Activated naive CD4-positive, alpha-beta T cell treated with anti-CD3 and anti-CD28 coated beads, Interleukin-2, amount 10 ng/mL, durations not matched to agents 7 days and 5 days (primary cell): ENCODE measurements at regions not wholly inside any gene's neighbourhood (a gene's known extent, or its start where the extent isn't known, plus 50 kb on each side); places are given as distances from the start of the nearest gene placed in this dataset.

ENCODE experiments used
- CTCF ChIA-PET: fragments of 350-600 bp; sonication (Branson Sonifier 250); formaldehyde crosslinking; loops from one replicate; lab custom pipeline; 2021; ENCODE audit warnings: antibody characterized with exemption; lab: Charles Lee
- DNase-seq: peaks from one replicate; pipeline ENCODE4 v3.0.0-alpha.2; 2020
- H3K27ac Mint-ChIP-seq: one replicate; pipeline ENCODE4 v1.8.0; 2021; ENCODE audit warnings: mild to moderate bottlenecking, moderate library complexity, mixed read lengths
- H3K27me3 Mint-ChIP-seq: one replicate; pipeline ENCODE4 v1.8.0; 2021; ENCODE audit warnings: mild to moderate bottlenecking, mixed read lengths
- H3K36me3 Mint-ChIP-seq: one replicate; pipeline ENCODE4 v1.8.0; 2021; ENCODE audit warnings: mixed read lengths
- H3K4me1 Mint-ChIP-seq: one replicate; pipeline ENCODE4 v1.8.0; 2021; ENCODE audit warnings: mixed read lengths
- H3K4me3 Mint-ChIP-seq: one replicate; pipeline ENCODE4 v1.8.0; 2021; ENCODE audit warnings: mild to moderate bottlenecking, moderate library complexity, mixed read lengths
- H3K9me3 Mint-ChIP-seq: one replicate; pipeline ENCODE4 v1.8.0; 2021; ENCODE audit warnings: mixed read lengths

GRCh38 chr9:106668534-106668933, 194.4 kb upstream of the ZNF462 start:
- no peaks in the 10 kb centered on the region for H3K27me3 Mint-ChIP-seq
- no peak for DNase-seq
- H3K4me3 Mint-ChIP-seq, result no peak overlapping the region
- H3K9me3 Mint-ChIP-seq, result no peaks in the 10 kb centered on the region
- CTCF ChIA-PET, result no interaction called here
- H3K27ac Mint-ChIP-seq, result no peak overlapping the region
- H3K36me3 Mint-ChIP-seq, result no peaks in the 10 kb centered on the region
- H3K4me1 Mint-ChIP-seq, result no peaks in the 10 kb centered on the region

- no peak for DNase-seq
- CTCF ChIA-PET, result no interaction called here
- no peaks in the 10 kb centered on the region for H3K27me3 Mint-ChIP-seq
- H3K36me3 Mint-ChIP-seq, result no peaks in the 10 kb centered on the region
- H3K4me3 Mint-ChIP-seq, result no peak overlapping the region
- H3K27ac Mint-ChIP-seq, result no peak overlapping the region
- no peaks in the 10 kb centered on the region for H3K4me1 Mint-ChIP-seq
- no peaks in the 10 kb centered on the region for H3K9me3 Mint-ChIP-seq
These were observed 193.1 kb upstream of the ZNF462 start for GRCh38 chr9:106669835-106670234.

- H3K27ac Mint-ChIP-seq, result no peak overlapping the region
- no peaks in the 10 kb centered on the region for H3K27me3 Mint-ChIP-seq
- no peaks in the 10 kb centered on the region for H3K9me3 Mint-ChIP-seq
- H3K4me3 Mint-ChIP-seq, result no peak overlapping the region
- H3K4me1 Mint-ChIP-seq, result no peaks in the 10 kb centered on the region
- CTCF ChIA-PET, result no interaction called here
- DNase-seq, result no peak
- no peaks in the 10 kb centered on the region for H3K36me3 Mint-ChIP-seq
These were observed 192.5 kb upstream of the ZNF462 start for GRCh38 chr9:106670418-106670817.

- DNase-seq, result no peak
- Mint-ChIP-seq H3K4me1 (no peaks in the 10 kb centered on the region), H3K27me3 (no peaks in the 10 kb centered on the region), H3K4me3 (no peak overlapping the region), H3K27ac (no peak overlapping the region), H3K9me3 (no peaks in the 10 kb centered on the region), H3K36me3 (no peaks in the 10 kb centered on the region)
- CTCF ChIA-PET, result no interaction called here
These were observed 187.2 kb upstream of the ZNF462 start for GRCh38 chr9:106675780-106676179.

GRCh38 chr9:106677374-106677773, 185.6 kb upstream of the ZNF462 start:
- CTCF ChIA-PET, result interaction anchor here (1.5 kb wide), 1 partner anchor 10 kb away, joined by 3 read pairs; no protein-coding TSS in a partner anchor
- H3K36me3 Mint-ChIP-seq, result no peaks in the 10 kb centered on the region
- H3K27me3 Mint-ChIP-seq, result no peaks in the 10 kb centered on the region
- H3K4me3 Mint-ChIP-seq, result no peak overlapping the region
- H3K9me3 Mint-ChIP-seq, result no peaks in the 10 kb centered on the region
- no peaks in the 10 kb centered on the region for H3K4me1 Mint-ChIP-seq
- H3K27ac Mint-ChIP-seq, result no peak overlapping the region
- no peak for DNase-seq

GRCh38 chr9:106677830-106678229, 185.1 kb upstream of the ZNF462 start:
- Mint-ChIP-seq H3K4me3 (no peak overlapping the region), H3K36me3 (no peaks in the 10 kb centered on the region), H3K9me3 (no peaks in the 10 kb centered on the region), H3K27me3 (no peaks in the 10 kb centered on the region), H3K27ac (no peak overlapping the region), H3K4me1 (no peaks in the 10 kb centered on the region)
- CTCF ChIA-PET, result interaction anchor here (1.5 kb wide), 1 partner anchor 10 kb away, joined by 3 read pairs; no protein-coding TSS in a partner anchor
- DNase-seq, result no peak

GRCh38 chr9:106678273-106678672, 184.7 kb upstream of the ZNF462 start:
- Mint-ChIP-seq H3K4me1 (no peaks in the 10 kb centered on the region), H3K27me3 (no peaks in the 10 kb centered on the region), H3K27ac (no peak overlapping the region), H3K36me3 (no peaks in the 10 kb centered on the region), H3K4me3 (no peak overlapping the region), H3K9me3 (no peaks in the 10 kb centered on the region)
- DNase-seq, result no peak
- CTCF ChIA-PET, result interaction anchor here (1.5 kb wide), 1 partner anchor 10 kb away, joined by 3 read pairs; no protein-coding TSS in a partner anchor

GRCh38 chr9:106682420-106682819, 180.5 kb upstream of the ZNF462 start:
- H3K9me3 Mint-ChIP-seq, result no peaks in the 10 kb centered on the region
- DNase-seq, result no peak
- H3K27ac Mint-ChIP-seq, result no peak overlapping the region
- no peaks in the 10 kb centered on the region for H3K36me3 Mint-ChIP-seq
- CTCF ChIA-PET, result no interaction called here
- no peaks in the 10 kb centered on the region for H3K27me3 Mint-ChIP-seq
- no peaks in the 10 kb centered on the region for H3K4me1 Mint-ChIP-seq
- H3K4me3 Mint-ChIP-seq, result no peak overlapping the region

- no peaks in the 10 kb centered on the region for H3K4me1 Mint-ChIP-seq
- no peaks in the 10 kb centered on the region for H3K9me3 Mint-ChIP-seq
- no peak for DNase-seq
- no peaks in the 10 kb centered on the region for H3K27me3 Mint-ChIP-seq
- no peak overlapping the region for H3K27ac Mint-ChIP-seq
- CTCF ChIA-PET, result no interaction called here
- no peaks in the 10 kb centered on the region for H3K36me3 Mint-ChIP-seq
- no peak overlapping the region for H3K4me3 Mint-ChIP-seq
These were observed 179.5 kb upstream of the ZNF462 start for GRCh38 chr9:106683454-106683853.

GRCh38 chr9:106684940-106685695, 177.8 kb upstream of the ZNF462 start:
- Mint-ChIP-seq H3K4me3 (no peak overlapping the region), H3K4me1 (no peaks in the 10 kb centered on the region), H3K27me3 (no peaks in the 10 kb centered on the region), H3K9me3 (no peaks in the 10 kb centered on the region), H3K36me3 (no peaks in the 10 kb centered on the region), H3K27ac (no peak overlapping the region)
- no peak for DNase-seq
- CTCF ChIA-PET, result no interaction called here

GRCh38 chr9:106689089-106689488, 173.9 kb upstream of the ZNF462 start:
- no peak overlapping the region for H3K27ac Mint-ChIP-seq
- H3K9me3 Mint-ChIP-seq, result no peaks in the 10 kb centered on the region
- H3K36me3 Mint-ChIP-seq, result no peaks in the 10 kb centered on the region
- no peaks in the 10 kb centered on the region for H3K27me3 Mint-ChIP-seq
- H3K4me3 Mint-ChIP-seq, result no peak overlapping the region
- CTCF ChIA-PET, result no interaction called here
- H3K4me1 Mint-ChIP-seq, result no peaks in the 10 kb centered on the region
- no peak for DNase-seq

- Mint-ChIP-seq H3K4me1 (no peaks in the 10 kb centered on the region), H3K9me3 (peaks cover 3% of the 10 kb centered on the region), H3K27ac (no peak overlapping the region), H3K27me3 (no peaks in the 10 kb centered on the region), H3K36me3 (no peaks in the 10 kb centered on the region), H3K4me3 (no peak overlapping the region)
- CTCF ChIA-PET, result no interaction called here
- no peak for DNase-seq
These were observed 171.3 kb upstream of the ZNF462 start for GRCh38 chr9:106691627-106692026.

- CTCF ChIA-PET, result no interaction called here
- Mint-ChIP-seq H3K4me3 (no peak overlapping the region), H3K4me1 (no peaks in the 10 kb centered on the region), H3K27ac (no peak overlapping the region), H3K27me3 (no peaks in the 10 kb centered on the region), H3K36me3 (no peaks in the 10 kb centered on the region), H3K9me3 (peaks cover 7% of the 10 kb centered on the region)
- DNase-seq, result no peak
These were observed 169.4 kb upstream of the ZNF462 start for GRCh38 chr9:106693558-106693957.

- no peaks in the 10 kb centered on the region for H3K36me3 Mint-ChIP-seq
- H3K9me3 Mint-ChIP-seq, result peaks cover 7% of the 10 kb centered on the region
- H3K27ac Mint-ChIP-seq, result no peak overlapping the region
- no peaks in the 10 kb centered on the region for H3K27me3 Mint-ChIP-seq
- no peaks in the 10 kb centered on the region for H3K4me1 Mint-ChIP-seq
- DNase-seq, result no peak
- CTCF ChIA-PET, result no interaction called here
- H3K4me3 Mint-ChIP-seq, result no peak overlapping the region
These were observed 166.2 kb upstream of the ZNF462 start for GRCh38 chr9:106696804-106697203.

- CTCF ChIA-PET, result no interaction called here
- DNase-seq, result no peak
- Mint-ChIP-seq H3K4me3 (no peak overlapping the region), H3K27me3 (no peaks in the 10 kb centered on the region), H3K4me1 (no peaks in the 10 kb centered on the region), H3K27ac (no peak overlapping the region), H3K36me3 (no peaks in the 10 kb centered on the region), H3K9me3 (peaks cover 7% of the 10 kb centered on the region)
These were observed 165.6 kb upstream of the ZNF462 start for GRCh38 chr9:106697390-106697749.
